ENCODE measurements at regions not wholly inside any gene's neighbourhood (a gene's known extent, or its start where the extent isn't known, plus 50 kb on each side); places are given as distances from the start of the nearest gene placed in this dataset.

- BruUV-seq (replicated peaks) = no TSS peak
- Histone ChIP-seq H4K20me1 (ENCODE audit: low read length) (no peaks in the 10 kb centered on the region), H3K4me3 (ENCODE audit: low read length) (no peak overlapping the region), H3K9me2 (replicated peaks; ENCODE audit: low read length) (no peaks in the 10 kb centered on the region), H3K9me3 (ENCODE audit: low read length) (no peaks in the 10 kb centered on the region), H2AFZ (ENCODE audit: low read length) (no peak overlapping the region), H3K4me2 (ENCODE audit: low read length) (no peak overlapping the region), H3K36me3 (ENCODE audit: low read depth, low read length) (no peaks in the 10 kb centered on the region), H3K9ac (ENCODE audit: low read length) (no peak overlapping the region), H3F3A (ENCODE audit: low read length, unreplicated experiment) (no peaks in the 10 kb centered on the region), H3K4me1 (ENCODE audit: insufficient read depth, low read length) (no peaks in the 10 kb centered on the region), H3K27me3 (ENCODE audit: low read length) (no peaks in the 10 kb centered on the region), H3K27ac (ENCODE audit: low read length) (no peak overlapping the region), H3K79me2 (ENCODE audit: low read length) (no peaks in the 10 kb centered on the region)
- intact Hi-C loops (cut with micrococcal nuclease) = no loop called here
- CTCF ChIA-PET = interaction anchor here (0.6 kb wide), 1 partner anchor 296 kb away, joined by 3 read pairs; no protein-coding TSS in a partner anchor
- ATAC-seq (no peak), DNase-seq (no peak)
- POLR2A ChIA-PET (ENCODE audit: unreplicated experiment) = no interaction called here
- TF ChIP-seq EZH2phosphoT487 (IDR thresholded peaks at IDR 0.05; ENCODE audit: borderline replicate concordance, low read length) = no peak
- TF ChIP-seq CTCF (conservative IDR thresholded peaks at IDR 0.05; ENCODE audit: low read depth, low read length) = no peak
- no peak for TF ChIP-seq EZH2 (IDR thresholded peaks at IDR 0.05; ENCODE audit: low read length, unreplicated experiment)
These were observed 469.0 kb upstream of the PTGER4 start for GRCh38 chr5:40210694-40211093.

- Histone ChIP-seq H3K9ac (ENCODE audit: low read length) (no peak overlapping the region), H3F3A (ENCODE audit: low read length, unreplicated experiment) (no peaks in the 10 kb centered on the region), H4K20me1 (ENCODE audit: low read length) (no peaks in the 10 kb centered on the region), H3K4me2 (ENCODE audit: low read length) (no peak overlapping the region), H3K9me2 (replicated peaks; ENCODE audit: low read length) (no peaks in the 10 kb centered on the region), H3K79me2 (ENCODE audit: low read length) (no peaks in the 10 kb centered on the region), H3K36me3 (ENCODE audit: low read depth, low read length) (no peaks in the 10 kb centered on the region), H2AFZ (ENCODE audit: low read length) (no peak overlapping the region), H3K27me3 (ENCODE audit: low read length) (no peaks in the 10 kb centered on the region), H3K27ac (ENCODE audit: low read length) (no peak overlapping the region), H3K9me3 (ENCODE audit: low read length) (no peaks in the 10 kb centered on the region), H3K4me3 (ENCODE audit: low read length) (no peak overlapping the region), H3K4me1 (ENCODE audit: insufficient read depth, low read length) (no peaks in the 10 kb centered on the region)
- DNase-seq (no peak), ATAC-seq (no peak)
- ChIA-PET POLR2A (ENCODE audit: unreplicated experiment) (no interaction called here), CTCF (no interaction called here)
- no peak for TF ChIP-seq EZH2phosphoT487 (IDR thresholded peaks at IDR 0.05; ENCODE audit: borderline replicate concordance, low read length)
- TF ChIP-seq EZH2 (IDR thresholded peaks at IDR 0.05; ENCODE audit: low read length, unreplicated experiment) = no peak
- TF ChIP-seq CTCF (conservative IDR thresholded peaks at IDR 0.05; ENCODE audit: low read depth, low read length) = no peak
- intact Hi-C loops (cut with micrococcal nuclease) = no loop called here
- no TSS peak for BruUV-seq (replicated peaks)
These were observed 473.7 kb upstream of the PTGER4 start for GRCh38 chr5:40206030-40206429.

DNA sequence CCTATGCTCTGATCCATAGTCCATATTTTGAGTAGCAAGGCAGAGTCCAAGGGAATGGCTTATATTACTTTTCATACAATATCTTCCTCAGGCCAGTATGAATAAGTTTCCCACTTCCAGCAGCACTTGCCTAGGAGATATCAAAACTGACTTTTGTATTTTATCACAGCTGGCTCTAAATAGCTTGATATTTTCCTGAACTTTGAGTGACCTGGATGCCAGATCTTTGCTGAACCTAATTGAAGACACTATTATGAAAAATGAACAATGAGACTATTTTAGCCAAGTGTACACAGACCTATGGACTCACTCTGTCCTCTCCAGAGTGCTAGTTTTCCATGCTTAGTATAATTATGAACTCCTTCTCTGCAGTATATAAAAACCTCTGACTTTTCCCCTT is 475.6 kb upstream of the PTGER4 start:
- intact Hi-C loops (cut with micrococcal nuclease) = no loop called here
- Histone ChIP-seq H3K27ac (ENCODE audit: low read length) (no peak overlapping the region), H2AFZ (ENCODE audit: low read length) (no peak overlapping the region), H3F3A (ENCODE audit: low read length, unreplicated experiment) (no peaks in the 10 kb centered on the region), H3K27me3 (ENCODE audit: low read length) (no peaks in the 10 kb centered on the region), H3K36me3 (ENCODE audit: low read depth, low read length) (no peaks in the 10 kb centered on the region), H3K9me3 (ENCODE audit: low read length) (no peaks in the 10 kb centered on the region), H3K9me2 (replicated peaks; ENCODE audit: low read length) (no peaks in the 10 kb centered on the region), H3K4me3 (ENCODE audit: low read length) (no peak overlapping the region), H3K79me2 (ENCODE audit: low read length) (no peaks in the 10 kb centered on the region), H3K9ac (ENCODE audit: low read length) (no peak overlapping the region), H4K20me1 (ENCODE audit: low read length) (no peaks in the 10 kb centered on the region), H3K4me2 (ENCODE audit: low read length) (no peak overlapping the region), H3K4me1 (ENCODE audit: insufficient read depth, low read length) (no peaks in the 10 kb centered on the region)
- no TSS peak for BruUV-seq (replicated peaks)
- ChIA-PET POLR2A (ENCODE audit: unreplicated experiment) (no interaction called here), CTCF (no interaction called here)
- TF ChIP-seq EZH2 (IDR thresholded peaks at IDR 0.05; ENCODE audit: low read length, unreplicated experiment) (no peak), CTCF (conservative IDR thresholded peaks at IDR 0.05; ENCODE audit: low read depth, low read length) (no peak), EZH2phosphoT487 (IDR thresholded peaks at IDR 0.05; ENCODE audit: borderline replicate concordance, low read length) (no peak)
- ATAC-seq = no peak
- no peak for DNase-seq
